GM21576 (cell line): ENCODE measurements at regions not wholly inside any gene's neighbourhood (a gene's known extent, or its start where the extent isn't known, plus 50 kb on each side); places are given as distances from the start of the nearest gene placed in this dataset.
A peak's percentile ranks its signal among the peaks of the same experiment; 100 is the strongest.

ENCODE experiments used
- ATAC-seq: cut with Tn5 transposase; IDR thresholded peaks from one replicate; pipeline ENCODE4 v1.9.1; 2021; ENCODE audit warnings: mild to moderate bottlenecking, moderate library complexity; ENCODE audit not compliant: unreplicated experiment

DNA sequence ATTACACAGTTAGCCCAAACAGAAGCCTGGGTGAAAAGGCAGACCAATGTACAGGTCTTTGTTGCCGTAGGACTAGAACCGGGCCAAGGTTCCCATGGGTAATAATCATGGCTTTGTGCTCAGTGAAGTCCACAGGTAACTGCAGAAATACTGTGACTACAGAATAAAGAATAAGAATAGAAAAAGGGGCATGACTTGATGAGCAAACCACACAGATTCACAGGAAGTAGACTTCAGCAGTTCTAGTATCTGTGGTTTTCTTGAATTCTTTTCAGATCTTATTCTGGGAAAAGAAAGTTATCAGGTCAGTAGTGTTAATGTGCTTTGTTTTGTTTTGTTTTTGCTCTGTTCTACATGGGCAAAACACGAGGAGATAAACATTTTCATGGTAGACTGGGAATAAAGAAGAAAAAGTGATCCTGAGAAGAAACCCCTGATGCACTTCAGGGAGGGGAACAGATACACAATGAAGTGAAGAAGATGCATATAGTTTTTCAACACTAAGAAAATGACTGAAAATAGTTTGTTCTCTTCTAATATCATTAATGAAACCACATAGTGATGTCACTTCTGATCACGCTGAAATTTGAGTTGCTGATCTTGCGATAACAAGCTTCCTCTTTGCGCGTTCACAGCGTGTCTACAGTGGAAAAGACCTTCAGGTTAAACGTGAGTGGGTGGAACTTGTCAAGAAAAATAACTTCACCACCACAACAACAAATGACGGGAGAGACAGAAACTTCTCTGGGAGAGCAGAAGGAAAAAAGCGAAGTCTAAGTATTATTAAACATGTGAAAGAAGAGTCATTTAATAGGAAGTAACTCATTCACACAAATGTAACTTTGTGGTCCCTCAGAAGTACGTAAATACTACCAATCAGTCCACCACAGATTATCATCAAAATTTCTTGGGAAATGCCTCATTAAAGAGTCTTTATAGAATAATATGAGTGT lies 315.8 kb upstream of the SATB1 start:
- peak; percentile 87 for ATAC-seq

DNA sequence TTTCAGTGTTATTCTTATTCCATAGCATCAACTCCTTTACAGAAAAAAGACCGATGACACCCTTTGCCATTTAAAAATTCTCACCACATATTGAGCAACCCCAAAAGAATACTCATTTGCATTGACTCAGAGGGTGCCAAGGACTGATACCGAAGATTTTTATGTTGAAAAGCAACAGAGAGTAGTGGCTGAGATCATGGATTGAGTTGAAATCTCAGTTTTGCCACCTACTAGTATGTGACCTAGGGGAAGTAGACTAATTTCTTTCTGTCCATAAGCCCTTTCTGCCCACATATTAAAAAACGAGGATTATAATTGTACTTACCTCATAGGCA lies 313.9 kb upstream of the SATB1 start:
- no peak for ATAC-seq

DNA sequence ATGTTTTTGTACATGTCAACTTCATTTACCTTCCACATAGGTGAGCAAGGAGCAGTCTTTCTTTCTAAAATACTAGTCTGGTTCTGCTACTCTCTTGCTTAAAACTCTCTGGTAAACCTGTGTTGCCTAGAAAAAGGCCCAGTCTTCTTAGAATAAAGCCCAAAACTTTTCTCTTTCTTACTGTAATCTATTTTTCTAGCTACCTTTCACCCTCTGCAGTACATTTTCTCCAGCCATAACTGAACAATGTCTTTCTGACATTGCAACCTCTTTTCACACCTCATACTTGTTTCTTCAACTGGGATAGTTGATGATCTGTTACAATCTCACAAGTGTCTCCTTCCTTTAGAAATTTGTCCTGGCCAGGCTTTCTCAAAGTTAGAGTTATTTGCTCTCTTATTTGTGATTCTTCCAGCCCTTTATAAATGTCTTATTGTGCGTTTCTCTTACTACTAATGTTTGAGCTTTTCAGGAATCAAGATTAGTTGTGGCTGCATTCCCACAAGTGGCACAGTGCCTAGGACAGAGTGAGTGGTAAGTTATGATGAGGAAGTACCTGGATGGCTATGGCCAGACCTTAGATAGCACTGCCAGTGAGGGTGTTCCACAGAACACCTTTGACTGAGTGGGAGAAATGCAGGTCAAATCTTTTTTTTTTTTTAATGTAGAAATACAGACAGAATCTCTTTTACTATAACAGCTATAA lies 313.4 kb upstream of the SATB1 start:
- ATAC-seq: no peak

DNA sequence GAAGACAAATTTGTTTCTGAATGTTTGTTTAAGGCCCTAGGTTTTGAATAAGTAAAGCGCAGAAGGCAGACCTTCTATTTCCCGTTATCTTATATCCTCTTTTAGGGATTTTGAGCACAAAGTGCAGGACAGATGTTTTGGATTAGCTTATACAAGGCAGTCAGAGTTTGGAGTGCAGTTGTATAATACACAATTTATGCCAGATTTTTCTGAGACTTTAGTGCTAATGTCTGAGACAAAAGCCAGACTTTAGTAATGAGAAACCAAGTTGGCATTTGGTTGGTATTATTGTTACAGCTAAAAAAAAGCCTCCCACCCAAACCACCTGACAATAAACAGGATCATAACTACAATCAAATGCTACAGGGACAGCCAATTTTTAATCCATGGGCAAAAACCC lies 309.9 kb upstream of the SATB1 start:
- no peak for ATAC-seq

DNA sequence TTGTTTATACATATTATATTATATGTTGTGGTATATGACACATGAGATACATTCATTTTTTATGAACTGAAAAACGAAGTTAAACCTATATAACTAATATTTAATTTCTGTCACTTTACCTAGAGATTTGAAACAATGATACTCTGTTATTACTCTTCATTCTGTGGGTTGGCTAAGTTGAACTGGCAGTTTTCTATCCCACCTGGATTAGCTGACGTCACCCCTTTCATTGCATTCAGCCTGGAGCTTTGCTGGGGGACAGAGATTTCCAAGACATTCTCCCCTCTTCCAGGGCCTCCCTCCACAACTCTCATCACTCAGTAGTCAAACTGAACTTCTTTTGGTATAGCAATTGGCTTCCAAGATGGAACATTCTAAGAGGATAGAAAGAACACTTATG lies 309.2 kb upstream of the SATB1 start:
- no peak for ATAC-seq

DNA sequence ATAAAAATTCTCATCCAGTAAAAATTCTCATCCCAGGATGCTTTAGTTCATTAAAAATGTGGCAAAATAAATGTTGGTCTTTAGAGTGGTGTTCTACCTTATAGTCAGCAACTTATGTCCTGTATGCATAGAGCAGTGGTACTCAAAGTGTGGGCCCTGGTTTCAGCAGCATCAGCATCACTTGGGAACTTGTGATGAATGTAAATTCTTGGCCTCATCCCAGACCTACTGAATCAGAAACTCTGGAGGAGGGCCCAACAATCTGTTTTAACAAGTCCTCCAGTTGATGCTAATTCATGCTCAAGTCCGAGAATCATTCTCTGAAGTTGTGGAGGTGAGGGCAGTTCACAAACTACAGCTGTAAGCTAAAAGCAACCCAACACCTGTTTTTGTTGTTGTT lies 307.3 kb upstream of the SATB1 start:
- ATAC-seq: no peak

DNA sequence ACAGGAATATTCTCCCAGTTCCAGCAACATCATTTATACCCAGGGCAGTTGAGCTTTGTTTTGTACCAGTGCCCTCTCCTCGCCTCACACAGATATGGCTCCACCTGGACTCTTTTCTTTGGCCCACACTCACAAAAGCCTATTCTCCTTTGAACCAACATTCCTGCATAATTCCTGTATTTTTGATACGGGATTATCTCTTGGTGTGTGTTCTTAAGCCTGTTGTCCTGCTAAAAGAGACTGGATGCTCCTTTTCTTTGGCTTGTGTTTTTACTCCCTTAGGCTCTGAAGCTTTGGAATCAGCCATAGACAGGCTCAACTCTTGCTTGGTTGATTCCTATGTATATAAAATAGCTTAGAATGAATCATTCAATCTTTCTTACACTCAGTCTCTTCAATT lies 305.4 kb upstream of the SATB1 start:
- ATAC-seq: no peak

DNA sequence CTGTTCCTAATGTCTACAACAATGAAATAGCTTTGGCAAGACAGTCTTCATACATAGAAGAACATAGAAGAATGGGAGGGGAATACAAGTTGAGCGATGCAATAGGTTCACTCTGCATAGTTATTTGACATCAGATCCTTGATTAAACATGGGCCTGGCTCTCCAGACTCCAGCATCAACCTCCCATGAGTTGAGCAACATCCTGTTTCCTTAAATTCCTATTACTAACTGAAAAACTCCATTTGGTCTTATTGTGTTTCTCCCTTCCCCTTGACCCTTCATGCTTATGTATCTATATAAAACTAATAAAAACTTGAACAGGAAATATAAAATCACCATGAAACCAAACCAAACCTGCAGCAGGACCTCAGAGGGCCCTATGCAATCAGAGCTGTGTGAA lies 304.5 kb upstream of the SATB1 start:
- no peak for ATAC-seq

DNA sequence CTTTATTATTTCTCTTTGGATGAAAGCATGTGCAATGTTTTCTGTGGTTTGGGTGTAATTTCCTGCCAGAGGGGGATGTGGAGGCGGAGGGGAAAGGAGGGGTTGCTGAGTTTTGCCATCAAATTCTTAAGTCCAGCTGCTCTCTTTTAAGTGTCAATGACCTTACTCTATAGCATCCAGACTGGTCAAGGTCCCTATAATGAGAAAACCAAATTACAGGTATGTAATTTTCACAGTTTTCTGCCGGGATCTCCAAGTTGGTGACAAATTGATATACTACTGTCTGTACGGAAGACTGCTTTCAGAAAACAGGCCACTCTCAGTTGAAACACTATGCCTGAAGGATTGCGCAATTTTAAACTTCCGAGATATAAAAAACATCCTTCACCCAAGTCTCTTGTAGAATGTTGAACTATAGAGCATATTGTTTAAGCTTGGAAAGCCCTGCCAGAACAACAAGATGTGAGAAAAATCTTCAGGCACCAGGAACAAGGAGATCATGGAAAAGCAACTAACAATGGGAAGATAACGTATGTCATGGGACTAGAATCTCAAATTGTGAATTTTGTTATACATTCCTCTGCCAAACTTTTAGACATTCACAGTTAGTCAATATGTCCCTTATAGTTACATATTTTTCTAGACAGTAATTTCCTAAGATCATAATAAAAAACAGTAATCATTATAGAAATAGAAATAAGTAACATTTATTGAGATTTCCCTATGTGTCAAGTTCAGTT lies 300.7 kb upstream of the SATB1 start:
- no peak for ATAC-seq

DNA sequence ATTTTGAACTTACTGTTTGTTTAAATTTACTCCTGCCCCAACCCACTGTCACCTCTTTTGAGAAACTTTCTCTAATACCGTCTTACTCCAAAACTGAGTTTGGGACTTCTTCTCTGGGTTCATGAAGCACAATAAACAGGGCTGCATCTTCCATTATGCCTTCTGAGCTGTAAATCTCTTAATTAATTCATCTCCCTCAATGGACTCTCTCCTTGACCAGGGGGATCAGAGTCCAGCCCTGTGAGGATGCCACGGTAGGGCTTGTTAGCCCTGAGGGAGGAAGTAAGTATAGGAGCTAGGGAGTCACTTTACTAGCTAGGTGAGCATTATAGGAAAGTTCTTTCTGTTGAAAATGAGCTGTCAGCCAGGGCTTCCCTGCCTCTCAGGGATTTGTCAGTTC lies 299.3 kb upstream of the SATB1 start:
- ATAC-seq: no peak

DNA sequence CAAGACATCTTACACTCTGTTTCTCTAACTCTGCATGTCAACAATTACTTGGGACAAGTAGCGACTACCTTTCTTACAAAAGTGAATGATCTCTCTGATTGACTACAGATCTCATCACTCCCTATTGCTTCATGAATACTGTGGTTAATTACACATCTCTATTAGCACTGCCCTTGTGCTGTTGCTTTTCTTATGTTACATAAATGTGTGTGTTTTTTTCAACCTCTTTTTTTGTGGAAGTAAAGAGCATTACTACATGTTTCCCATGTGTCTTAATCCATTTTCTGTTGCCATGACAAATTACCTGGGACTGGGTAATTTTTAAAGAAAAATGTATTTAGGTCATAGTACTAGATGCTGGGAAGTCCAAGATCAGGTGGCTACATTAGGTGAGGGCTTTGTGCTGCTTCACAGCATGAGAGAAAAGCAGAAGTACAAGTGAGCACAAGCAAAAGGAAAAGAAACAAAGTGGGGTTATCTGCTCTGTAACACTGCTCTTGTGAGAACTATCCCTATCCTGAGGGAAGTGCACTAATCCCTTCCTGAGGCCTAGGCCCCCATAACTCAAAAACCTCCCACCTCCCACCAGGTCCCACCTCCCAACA lies 298.2 kb upstream of the SATB1 start:
- ATAC-seq: no peak

DNA sequence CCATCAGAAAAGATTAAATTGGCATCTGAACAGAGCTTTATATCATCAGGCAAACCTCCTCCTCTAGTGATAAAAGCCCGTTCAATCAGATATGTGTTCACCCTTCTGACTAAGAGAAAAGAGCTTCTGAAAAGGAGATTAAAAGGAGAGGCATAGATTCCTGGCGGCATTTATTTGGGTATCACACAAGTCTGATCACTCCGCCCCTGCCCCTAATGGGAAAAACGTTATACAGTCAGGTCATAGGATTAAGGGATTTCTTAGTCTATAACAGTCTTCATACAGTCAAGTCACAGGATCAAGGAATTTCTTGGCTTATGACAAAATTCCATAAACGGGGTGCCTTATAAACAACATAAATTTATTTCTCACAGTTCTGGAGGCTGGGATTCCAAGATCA lies 295.4 kb upstream of the SATB1 start:
- ATAC-seq: no peak

DNA sequence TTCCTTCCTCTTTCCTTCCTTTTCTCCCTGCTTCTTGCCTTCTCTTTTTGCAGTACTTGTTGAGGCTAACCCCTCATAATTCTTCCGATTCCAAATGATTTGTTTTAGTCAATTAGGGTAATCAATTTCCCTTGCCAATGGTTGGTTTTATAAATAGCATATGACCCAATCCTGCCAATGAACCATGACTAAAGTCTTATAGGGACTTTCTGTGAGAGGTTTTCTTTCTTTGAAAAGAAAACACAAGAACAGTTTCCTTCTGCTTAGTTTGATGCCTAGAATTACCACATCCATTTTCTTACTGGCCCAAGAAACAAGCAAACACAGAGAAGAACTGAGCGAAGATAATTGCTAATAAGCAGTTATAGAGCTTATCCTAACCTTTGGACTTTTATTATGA lies 292.5 kb upstream of the SATB1 start:
- ATAC-seq: no peak

DNA sequence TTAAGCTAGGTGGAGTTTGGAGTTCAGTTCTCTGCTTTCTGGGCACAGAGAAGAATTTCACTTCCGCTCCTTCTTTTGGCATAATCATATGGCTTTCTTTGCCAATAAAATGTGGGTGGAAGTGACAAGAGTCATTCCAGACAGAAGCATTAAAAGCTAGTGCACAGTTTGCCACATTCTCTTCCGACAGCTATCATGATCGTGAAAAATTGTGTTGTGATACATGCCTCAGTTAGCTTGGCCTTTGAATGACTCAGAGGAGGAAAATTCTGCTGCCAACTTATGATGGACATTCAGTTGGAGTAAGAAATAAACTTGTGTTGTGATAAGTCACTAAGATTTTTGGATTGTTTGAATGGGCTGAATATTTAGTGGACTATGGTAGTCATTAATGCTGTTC lies 291.7 kb upstream of the SATB1 start:
- ATAC-seq: no peak

DNA sequence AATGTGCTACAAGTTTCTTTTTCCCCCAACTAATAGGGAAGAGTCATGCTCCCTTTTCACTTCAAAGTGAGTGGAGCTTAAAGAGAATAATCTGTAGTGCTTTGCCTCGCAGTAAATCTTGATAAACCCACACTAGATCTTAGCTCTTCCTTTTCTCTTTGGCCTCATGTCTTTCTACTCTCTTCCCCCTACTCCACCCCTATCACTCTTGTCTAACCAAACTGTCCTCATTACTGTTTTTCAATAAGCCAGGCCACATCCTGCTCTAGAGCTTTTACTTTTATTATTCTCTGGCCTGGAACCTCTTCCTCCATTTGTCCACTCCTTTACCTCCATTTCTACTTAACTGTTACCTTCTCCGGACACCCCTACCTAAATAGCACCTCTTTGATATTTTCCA lies 291.0 kb upstream of the SATB1 start:
- no peak for ATAC-seq

DNA sequence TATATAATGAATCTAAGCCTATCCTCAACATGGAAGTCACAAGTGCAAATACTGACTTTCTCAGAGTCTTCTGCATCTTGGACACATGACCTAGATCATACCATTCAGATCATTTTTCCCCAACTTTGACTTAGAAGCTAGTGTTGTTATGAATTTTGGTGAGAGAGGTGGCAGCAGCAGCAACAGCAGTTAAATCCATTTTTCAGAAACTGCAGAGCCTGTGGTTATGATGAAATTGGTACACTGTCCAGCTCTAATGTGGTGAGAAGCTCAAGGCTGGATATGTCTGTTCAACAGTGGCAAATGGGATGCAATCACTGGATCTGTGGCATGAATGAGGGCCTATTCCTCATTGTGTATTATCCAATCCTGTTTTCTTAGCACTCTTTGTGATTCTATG lies 290.1 kb upstream of the SATB1 start:
- ATAC-seq: no peak

DNA sequence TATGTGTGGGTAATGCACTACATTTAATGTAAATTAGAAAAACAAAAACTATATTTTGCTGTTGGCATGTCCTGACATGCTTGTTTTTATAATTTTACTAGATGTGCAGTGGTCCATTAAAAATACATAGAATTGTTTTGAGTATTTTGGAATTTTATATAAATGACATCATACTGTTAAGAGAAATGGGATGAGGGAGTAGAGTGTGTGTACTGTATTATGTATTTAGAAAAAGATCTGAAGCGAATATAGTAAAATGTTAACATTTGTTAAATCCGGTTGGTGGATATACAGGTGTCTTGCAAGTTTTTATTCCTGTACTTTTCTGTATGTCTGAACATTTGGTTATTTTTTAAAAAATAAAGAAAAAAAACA lies 288.4 kb upstream of the SATB1 start:
- ATAC-seq: no peak

DNA sequence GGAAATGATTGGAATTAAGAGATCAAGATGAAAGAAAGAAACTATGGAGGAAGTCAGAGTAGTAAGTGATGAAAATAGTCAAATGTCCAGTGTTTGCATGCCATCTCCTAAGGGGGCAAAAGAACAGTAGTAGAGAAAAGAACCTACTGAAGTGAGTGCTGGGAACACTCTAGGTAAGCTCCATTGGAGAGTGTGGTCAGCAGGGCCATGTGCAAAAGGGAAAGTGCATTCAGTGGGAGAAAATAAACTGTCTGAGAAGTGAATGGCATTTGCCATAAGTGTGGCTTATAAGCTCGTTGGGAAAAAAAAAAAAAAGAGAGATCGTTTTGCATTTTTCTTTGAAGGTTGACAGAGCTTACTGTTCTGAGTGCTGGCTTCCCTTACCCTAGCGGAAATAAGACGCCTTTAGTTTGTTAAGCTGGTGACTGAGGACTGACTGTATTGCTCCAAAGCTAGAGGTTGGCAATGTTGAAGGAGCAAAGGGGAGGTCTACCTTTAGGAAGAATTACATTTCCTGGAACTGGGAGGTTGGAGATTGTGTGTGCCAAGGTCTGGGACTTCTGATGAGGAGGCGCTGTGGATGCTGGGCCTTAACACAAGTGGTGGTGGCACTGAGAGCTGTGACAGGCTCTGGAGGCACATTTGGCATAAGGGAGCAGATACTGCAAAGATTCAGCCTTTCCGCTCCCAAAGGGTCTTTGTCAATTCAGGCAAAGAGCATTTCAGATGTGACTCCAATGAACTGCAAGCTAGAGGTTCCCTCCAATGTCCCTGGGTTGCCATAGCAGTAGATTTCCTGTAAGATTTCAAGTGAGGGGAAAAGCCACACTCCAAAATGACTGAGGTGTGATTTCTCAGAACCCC lies 287.8 kb upstream of the SATB1 start:
- ATAC-seq: no peak

DNA sequence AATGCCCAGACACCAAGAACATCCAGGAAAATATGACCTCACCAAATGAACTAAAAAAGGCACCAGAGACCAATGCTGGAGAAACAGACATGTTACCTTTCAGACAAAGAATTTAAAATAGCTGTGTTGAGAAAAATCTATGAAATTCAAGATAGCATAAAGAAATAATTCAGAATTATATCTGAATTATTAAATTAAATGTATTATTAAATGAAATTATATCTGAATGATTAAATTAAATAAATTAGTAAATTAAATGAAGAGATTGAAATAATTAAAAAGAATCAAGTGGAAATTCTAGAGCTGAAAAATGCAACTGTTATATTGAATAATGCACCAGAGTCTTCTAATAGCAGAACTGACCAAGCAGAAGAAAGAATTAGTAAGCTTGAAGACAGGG lies 279.2 kb upstream of the SATB1 start:
- ATAC-seq: no peak

DNA sequence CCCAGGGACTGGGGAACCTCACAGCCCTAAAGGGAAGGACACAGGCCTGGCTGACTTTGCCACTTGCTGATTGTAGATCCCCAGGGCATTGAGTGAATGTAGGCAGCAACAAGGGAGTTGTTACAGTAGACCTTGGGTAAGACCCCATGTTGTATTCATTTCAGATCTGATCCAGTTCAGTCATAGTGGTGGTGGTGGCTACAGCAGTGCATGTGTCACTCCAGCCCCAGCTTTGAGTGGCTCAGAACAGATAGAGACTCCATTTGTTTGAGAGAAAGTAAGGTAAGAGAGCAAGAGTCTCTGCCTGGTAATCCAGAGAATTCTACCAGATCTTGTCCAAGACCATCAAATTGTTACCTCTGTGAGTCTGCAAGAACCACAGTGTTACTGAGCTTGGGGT lies 278.7 kb upstream of the SATB1 start:
- no peak for ATAC-seq
